MM.1S (cell line): ENCODE measurements at regions not wholly inside any gene's neighbourhood (a gene's known extent, or its start where the extent isn't known, plus 50 kb on each side); places are given as distances from the start of the nearest gene placed in this dataset.

ENCODE experiments used
- DNase-seq: peaks from one replicate; pipeline ENCODE4 v3.0.0-alpha.2; 2015
- H2AFZ ChIP-seq: fragments of 300-600 bp; sonication (generic); 2 replicates; pipeline ENCODE4 v1.6.0; 2016; ENCODE audit warnings: antibody characterized with exemption, low read length
- H3F3A ChIP-seq: fragments of 300-600 bp; sonication (generic); 2 replicates; pipeline ENCODE4 v1.6.1; 2016; ENCODE audit warnings: mild to moderate bottlenecking, antibody characterized with exemption, low read length, moderate library complexity, mixed read lengths; ENCODE audit not compliant: insufficient read depth
- H3K27ac ChIP-seq: fragments of 300-600 bp; sonication (generic); 2 replicates; pipeline ENCODE4 v1.5.1; 2016; ENCODE audit warnings: mild to moderate bottlenecking, low read length
- H3K27me3 ChIP-seq: fragments of 300-600 bp; sonication (generic); replicated peaks from 2 replicates; pipeline ENCODE4 v1.6.0; 2016; ENCODE audit warnings: low read length; ENCODE audit not compliant: insufficient read depth
- H3K36me3 ChIP-seq: fragments of 300-600 bp; sonication (generic); replicated peaks from 2 replicates; pipeline ENCODE4 v1.6.1; 2016; ENCODE audit warnings: mild to moderate bottlenecking, low read length, mixed read lengths; ENCODE audit not compliant: insufficient read depth
- H3K4me1 ChIP-seq: fragments of 300-600 bp; sonication (generic); 2 replicates; pipeline ENCODE4 v1.6.1; 2016; ENCODE audit warnings: low read length, mixed read lengths
- H3K4me2 ChIP-seq: fragments of 300-600 bp; sonication (generic); 2 replicates; pipeline ENCODE4 v1.6.0; 2016; ENCODE audit warnings: low read depth, low read length
- H3K4me3 ChIP-seq: fragments of 300-600 bp; sonication (generic); 2 replicates; pipeline ENCODE4 v1.5.1; 2016; ENCODE audit warnings: low read length, mixed read lengths
- H3K79me2 ChIP-seq: fragments of 300-600 bp; sonication (generic); 2 replicates; pipeline ENCODE4 v1.6.1; 2016; ENCODE audit warnings: mixed run types, low read length, mixed read lengths
- H3K9ac ChIP-seq: fragments of 300-600 bp; sonication (generic); 2 replicates; pipeline ENCODE4 v1.6.1; 2016; ENCODE audit warnings: low read length, mixed read lengths
- H3K9me2 ChIP-seq: fragments of 300-600 bp; sonication (generic); replicated peaks from 2 replicates; pipeline ENCODE4 v1.6.1; 2016; ENCODE audit warnings: mild to moderate bottlenecking, low read length, mixed read lengths; ENCODE audit not compliant: insufficient read depth
- H3K9me3 ChIP-seq: fragments of 300-600 bp; sonication (generic); replicated peaks from 2 replicates; pipeline ENCODE4 v1.6.1; 2016; ENCODE audit warnings: mild to moderate bottlenecking, low read length, mixed read lengths; ENCODE audit not compliant: insufficient read depth
- H4K20me1 ChIP-seq: fragments of 300-600 bp; sonication (generic); 2 replicates; pipeline ENCODE4 v1.6.1; 2016; ENCODE audit warnings: mild to moderate bottlenecking, low read length, moderate library complexity, mixed read lengths; ENCODE audit not compliant: insufficient read depth
- EZH2 ChIP-seq: fragments of 300-600 bp; sonication (generic); optimal IDR thresholded peaks from 2 replicates; pipeline ENCODE3; 2017; ENCODE audit warnings: low read depth, mild to moderate bottlenecking, antibody characterized with exemption, low read length, mixed read lengths
- EZH2phosphoT487 ChIP-seq: fragments of 300-600 bp; sonication (generic); IDR thresholded peaks from 2 replicates; pipeline ENCODE4 v1.6.1; 2018; ENCODE audit warnings: antibody characterized with exemption, low read length
- TF ChIP-seq, protein P1 (sequence below): fragments of 300-600 bp; sonication (generic); IDR thresholded peaks from 2 replicates; pipeline ENCODE4 v1.5.1; 2016; ENCODE audit warnings: antibody characterized with exemption, low read length, mixed read lengths

DNA sequence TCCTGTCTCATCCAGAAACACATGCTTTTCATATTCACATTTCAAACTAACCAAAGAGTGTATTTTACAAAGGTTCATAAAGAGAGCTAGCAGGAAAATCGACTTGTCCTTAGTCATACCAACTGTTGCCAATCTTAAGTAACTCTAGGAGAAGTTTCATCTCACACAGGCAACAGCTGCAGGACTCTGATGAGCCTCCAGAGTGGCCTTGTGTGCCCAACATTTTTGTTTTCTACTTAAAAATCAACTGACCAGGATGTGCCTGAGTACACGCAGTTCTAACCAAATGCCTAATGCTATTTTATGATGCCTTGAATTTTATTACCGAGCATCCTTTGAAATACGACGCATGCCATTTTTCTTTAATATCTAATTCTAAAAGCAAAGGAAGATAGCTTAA lies 595.9 kb upstream of the LRRTM4 start:
- Histone ChIP-seq H3F3A (no peaks in the 10 kb centered on the region), H3K9me3 (no peaks in the 10 kb centered on the region), H3K79me2 (no peaks in the 10 kb centered on the region), H3K4me1 (no peaks in the 10 kb centered on the region), H3K27ac (no peak overlapping the region), H2AFZ (no peak overlapping the region), H3K36me3 (no peaks in the 10 kb centered on the region), H3K9me2 (no peaks in the 10 kb centered on the region), H3K4me2 (no peak overlapping the region), H4K20me1 (no peaks in the 10 kb centered on the region), H3K27me3 (no peaks in the 10 kb centered on the region), H3K4me3 (no peak overlapping the region), H3K9ac (no peak overlapping the region)
- no peak for TF ChIP-seq EZH2
- TF ChIP-seq, protein P1, sequence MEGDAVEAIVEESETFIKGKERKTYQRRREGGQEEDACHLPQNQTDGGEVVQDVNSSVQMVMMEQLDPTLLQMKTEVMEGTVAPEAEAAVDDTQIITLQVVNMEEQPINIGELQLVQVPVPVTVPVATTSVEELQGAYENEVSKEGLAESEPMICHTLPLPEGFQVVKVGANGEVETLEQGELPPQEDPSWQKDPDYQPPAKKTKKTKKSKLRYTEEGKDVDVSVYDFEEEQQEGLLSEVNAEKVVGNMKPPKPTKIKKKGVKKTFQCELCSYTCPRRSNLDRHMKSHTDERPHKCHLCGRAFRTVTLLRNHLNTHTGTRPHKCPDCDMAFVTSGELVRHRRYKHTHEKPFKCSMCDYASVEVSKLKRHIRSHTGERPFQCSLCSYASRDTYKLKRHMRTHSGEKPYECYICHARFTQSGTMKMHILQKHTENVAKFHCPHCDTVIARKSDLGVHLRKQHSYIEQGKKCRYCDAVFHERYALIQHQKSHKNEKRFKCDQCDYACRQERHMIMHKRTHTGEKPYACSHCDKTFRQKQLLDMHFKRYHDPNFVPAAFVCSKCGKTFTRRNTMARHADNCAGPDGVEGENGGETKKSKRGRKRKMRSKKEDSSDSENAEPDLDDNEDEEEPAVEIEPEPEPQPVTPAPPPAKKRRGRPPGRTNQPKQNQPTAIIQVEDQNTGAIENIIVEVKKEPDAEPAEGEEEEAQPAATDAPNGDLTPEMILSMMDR, result no peak
- TF ChIP-seq EZH2phosphoT487, result no peak
- no peak for DNase-seq

GRCh38 chr2:78120275-78120674 lies 598.1 kb upstream of the LRRTM4 start:
- DNase-seq, result no peak
- Histone ChIP-seq H3K9me2 (no peaks in the 10 kb centered on the region), H4K20me1 (no peaks in the 10 kb centered on the region), H3K4me3 (no peak overlapping the region), H3K9ac (no peak overlapping the region), H3K27ac (no peak overlapping the region), H3K4me1 (no peaks in the 10 kb centered on the region), H3F3A (no peaks in the 10 kb centered on the region), H2AFZ (no peak overlapping the region), H3K36me3 (no peaks in the 10 kb centered on the region), H3K4me2 (no peak overlapping the region), H3K79me2 (no peaks in the 10 kb centered on the region), H3K9me3 (no peaks in the 10 kb centered on the region), H3K27me3 (no peaks in the 10 kb centered on the region)
- TF ChIP-seq, protein P1, result no peak
- TF ChIP-seq EZH2phosphoT487 (no peak), EZH2 (no peak)

DNA sequence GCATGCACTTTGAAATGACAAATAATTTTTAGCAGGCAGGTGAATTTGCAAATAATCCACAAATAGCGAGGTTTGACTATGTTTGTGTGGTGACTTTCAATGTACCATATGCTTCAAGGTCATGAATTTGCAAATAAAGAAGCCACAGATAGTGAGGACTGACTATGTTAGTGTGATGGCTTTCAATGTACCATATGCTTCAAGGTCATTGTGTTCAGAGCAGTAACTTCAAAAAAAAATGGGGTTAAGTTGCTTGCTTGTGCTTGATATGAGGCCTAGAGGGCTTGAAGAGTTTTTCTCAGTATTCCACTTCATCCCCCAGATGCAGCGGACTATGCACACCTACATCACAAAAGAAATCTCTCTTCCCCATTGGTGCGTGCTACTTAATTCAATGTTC lies 602.9 kb upstream of the LRRTM4 start:
- H4K20me1 ChIP-seq, result no peaks in the 10 kb centered on the region
- TF ChIP-seq, protein P1, result no peak
- TF ChIP-seq EZH2phosphoT487, result no peak
- no peak for TF ChIP-seq EZH2
- no peaks in the 10 kb centered on the region for H3K4me1 ChIP-seq
- no peaks in the 10 kb centered on the region for H3K9me3 ChIP-seq
- no peaks in the 10 kb centered on the region for H3F3A ChIP-seq
- no peaks in the 10 kb centered on the region for H3K36me3 ChIP-seq
- H3K4me2 ChIP-seq, result no peak overlapping the region
- H3K9ac ChIP-seq, result no peak overlapping the region
- DNase-seq, result no peak
- no peak overlapping the region for H3K4me3 ChIP-seq
- H2AFZ ChIP-seq, result no peak overlapping the region
- no peaks in the 10 kb centered on the region for H3K9me2 ChIP-seq
- no peaks in the 10 kb centered on the region for H3K79me2 ChIP-seq
- H3K27me3 ChIP-seq, result no peaks in the 10 kb centered on the region
- no peak overlapping the region for H3K27ac ChIP-seq

- no peaks in the 10 kb centered on the region for H3K9me3 ChIP-seq
- H3K4me2 ChIP-seq, result no peak overlapping the region
- no peak for DNase-seq
- no peaks in the 10 kb centered on the region for H3K36me3 ChIP-seq
- no peaks in the 10 kb centered on the region for H4K20me1 ChIP-seq
- H3K9me2 ChIP-seq, result no peaks in the 10 kb centered on the region
- no peak overlapping the region for H3K4me3 ChIP-seq
- H3K79me2 ChIP-seq, result no peaks in the 10 kb centered on the region
- TF ChIP-seq EZH2 (no peak), EZH2phosphoT487 (no peak)
- TF ChIP-seq, protein P1, result no peak
- no peaks in the 10 kb centered on the region for H3F3A ChIP-seq
- no peaks in the 10 kb centered on the region for H3K27me3 ChIP-seq
- H3K4me1 ChIP-seq, result no peaks in the 10 kb centered on the region
- H3K9ac ChIP-seq, result no peak overlapping the region
- H2AFZ ChIP-seq, result no peak overlapping the region
- no peak overlapping the region for H3K27ac ChIP-seq
These were observed 605.2 kb upstream of the LRRTM4 start for GRCh38 chr2:78127424-78127823.
